ENCODE measurements at regions not wholly inside any gene's neighbourhood (a gene's known extent, or its start where the extent isn't known, plus 50 kb on each side); places are given as distances from the start of the nearest gene placed in this dataset.

GRCh38 chr5:119792161-119792799 lies 162.9 kb downstream of the FAM170A start:
- ATAC-seq = no peak

GRCh38 chr5:119795768-119796167 lies 166.4 kb downstream of the FAM170A start:
- ATAC-seq = no peak

- no peak for ATAC-seq
Observed at GRCh38 chr5:119801570-119801969, 172.2 kb downstream of the FAM170A start.

GRCh38 chr5:119808024-119808423 lies 178.7 kb downstream of the FAM170A start:
- ATAC-seq = no peak

GRCh38 chr5:119808474-119808873 lies 179.1 kb downstream of the FAM170A start:
- ATAC-seq = no peak

GRCh38 chr5:119810217-119810616 lies 180.9 kb downstream of the FAM170A start:
- ATAC-seq = no peak

GRCh38 chr5:119811458-119811857 lies 182.1 kb downstream of the FAM170A start:
- ATAC-seq = no peak

- ATAC-seq = no peak
Observed at GRCh38 chr5:119814655-119815054, 185.3 kb downstream of the FAM170A start.

GRCh38 chr5:119816055-119816454 lies 186.7 kb downstream of the FAM170A start:
- ATAC-seq = no peak

- no peak for ATAC-seq
Observed at GRCh38 chr5:119820016-119820415, 190.7 kb downstream of the FAM170A start.

- ATAC-seq = no peak
Observed at GRCh38 chr5:119820608-119821007, 191.2 kb downstream of the FAM170A start.

- ATAC-seq = no peak
Observed at GRCh38 chr5:119828541-119828940, 199.2 kb downstream of the FAM170A start.

- ATAC-seq = no peak
Observed at GRCh38 chr5:119829341-119829740, 200.0 kb downstream of the FAM170A start.

GRCh38 chr5:119833176-119833575 lies 203.8 kb downstream of the FAM170A start:
- no peak for ATAC-seq

- ATAC-seq = no peak
Observed at GRCh38 chr5:119840175-119840574, 210.8 kb downstream of the FAM170A start.

- ATAC-seq = no peak
Observed at GRCh38 chr5:119852140-119852539, 222.8 kb downstream of the FAM170A start.

- no peak for ATAC-seq
Observed at GRCh38 chr5:119860463-119860862, 231.1 kb downstream of the FAM170A start.

GRCh38 chr5:119862619-119863018 lies 233.3 kb downstream of the FAM170A start:
- ATAC-seq = no peak

- ATAC-seq = no peak
Observed at GRCh38 chr5:119864286-119864685, 234.9 kb downstream of the FAM170A start.

- no peak for ATAC-seq
Observed at GRCh38 chr5:119873611-119874010, 244.3 kb downstream of the FAM170A start.

- ATAC-seq = no peak
Observed at GRCh38 chr5:119876522-119876921, 247.2 kb downstream of the FAM170A start.

GRCh38 chr5:119878712-119879111 lies 249.4 kb downstream of the FAM170A start:
- no peak for ATAC-seq

- ATAC-seq = no peak
Observed at GRCh38 chr5:119879446-119879845, 250.1 kb downstream of the FAM170A start.

GRCh38 chr5:119895066-119895465 lies 265.7 kb downstream of the FAM170A start:
- ATAC-seq = no peak

All from esophagus mucosa (tissue), 1 donor.